ENCODE measurements at regions not wholly inside any gene's neighbourhood (a gene's known extent, or its start where the extent isn't known, plus 50 kb on each side); places are given as distances from the start of the nearest gene placed in this dataset.

- H3K9me3 ChIP-seq: no peaks in the 10 kb centered on the region
- TF ChIP-seq CTCF (IDR thresholded peaks at IDR 0.05): no peak
- no peaks in the 10 kb centered on the region for H3K27me3 ChIP-seq
- 64 to 66% methylated on average over 3 of the region's 3 CpGs for WGBS, 2 donors (ENCODE audit: low coverage in 1 of 2)
- H3K4me3 ChIP-seq: no peak overlapping the region
- H3K27ac ChIP-seq: no peak overlapping the region
- in situ Hi-C loops (cut with MboI; ENCODE audit: low pct_ligation_motif_present in 1 of 4, low pct_unique_long_range_greater_than_20kb in 1 of 4, low sequenced_read_pairs in 3 of 4): no loop called here
- DNase-seq: no peak
- no peaks in the 10 kb centered on the region for H3K36me3 ChIP-seq
- intact Hi-C loops (cut with DNase I; ENCODE audit: low total_unique reads): no loop called here
- H3K4me1 ChIP-seq: no peaks in the 10 kb centered on the region
Observed at GRCh38 chr3:81048058-81048665, 713.3 kb downstream of the GBE1 start.

- DNase-seq: no peak
- H3K4me1 ChIP-seq: no peaks in the 10 kb centered on the region
- H3K9me3 ChIP-seq: no peaks in the 10 kb centered on the region
- H3K27ac ChIP-seq: no peak overlapping the region
- no peak overlapping the region for H3K4me3 ChIP-seq
- no peak for TF ChIP-seq CTCF (IDR thresholded peaks at IDR 0.05)
- in situ Hi-C loops (cut with MboI; ENCODE audit: low pct_ligation_motif_present in 1 of 4, low pct_unique_long_range_greater_than_20kb in 1 of 4, low sequenced_read_pairs in 3 of 4): no loop called here
- no peaks in the 10 kb centered on the region for H3K27me3 ChIP-seq
- 17 to 88% methylated on average over 1 of the region's 1 CpG for WGBS, 2 donors (ENCODE audit: low coverage in 1 of 2)
- intact Hi-C loops (cut with DNase I; ENCODE audit: low total_unique reads): no loop called here
- H3K36me3 ChIP-seq: no peaks in the 10 kb centered on the region
Observed at GRCh38 chr3:81045976-81046375, 715.5 kb downstream of the GBE1 start.

- Histone ChIP-seq H3K4me3 (no peak overlapping the region), H3K9me3 (no peaks in the 10 kb centered on the region), H3K36me3 (no peaks in the 10 kb centered on the region), H3K4me1 (no peaks in the 10 kb centered on the region), H3K27ac (no peak overlapping the region), H3K27me3 (no peaks in the 10 kb centered on the region)
- intact Hi-C loops (cut with DNase I; ENCODE audit: low total_unique reads) (no loop called here), in situ Hi-C loops (cut with MboI; ENCODE audit: low pct_ligation_motif_present in 1 of 4, low pct_unique_long_range_greater_than_20kb in 1 of 4, low sequenced_read_pairs in 3 of 4) (no loop called here)
- 53 to 67% methylated on average over 1 to 2 of the region's 2 CpGs for WGBS, 2 donors (ENCODE audit: low coverage in 1 of 2)
- TF ChIP-seq CTCF (IDR thresholded peaks at IDR 0.05): no peak
- TF ChIP-seq POLR2AphosphoS5 (IDR thresholded peaks at IDR 0.05): no peak
- TF ChIP-seq POLR2A (IDR thresholded peaks at IDR 0.05): no peak
- no peak for TF ChIP-seq EP300 (IDR thresholded peaks at IDR 0.05; ENCODE audit: low read depth)
- no peak for DNase-seq
Observed at GRCh38 chr3:81045246-81045645, 716.2 kb downstream of the GBE1 start.

GRCh38 chr3:81043660-81044199, 717.7 kb downstream of the GBE1 start:
- Histone ChIP-seq H3K36me3 (no peaks in the 10 kb centered on the region), H3K27me3 (no peaks in the 10 kb centered on the region), H3K4me1 (no peaks in the 10 kb centered on the region), H3K9me3 (no peaks in the 10 kb centered on the region), H3K27ac (no peak overlapping the region), H3K4me3 (no peak overlapping the region)
- no peak for DNase-seq
- in situ Hi-C loops (cut with MboI; ENCODE audit: low pct_ligation_motif_present in 1 of 4, low pct_unique_long_range_greater_than_20kb in 1 of 4, low sequenced_read_pairs in 3 of 4): no loop called here
- no peak for TF ChIP-seq POLR2AphosphoS5 (IDR thresholded peaks at IDR 0.05)
- TF ChIP-seq EP300 (IDR thresholded peaks at IDR 0.05; ENCODE audit: low read depth): no peak
- TF ChIP-seq POLR2A (IDR thresholded peaks at IDR 0.05): no peak
- no peak for TF ChIP-seq CTCF (IDR thresholded peaks at IDR 0.05)
- WGBS, 2 donors (ENCODE audit: low coverage in 1 of 2): 80 to 89% methylated on average over 3 of the region's 3 CpGs
- intact Hi-C loops (cut with DNase I; ENCODE audit: low total_unique reads): no loop called here
